Hepatocyte (in vitro differentiated cells): ENCODE measurements at regions not wholly inside any gene's neighbourhood (a gene's known extent, or its start where the extent isn't known, plus 50 kb on each side); places are given as distances from the start of the nearest gene placed in this dataset.

Experiments
- CTCF ChIP-seq: fragments of 200-600 bp; sonication (generic); IDR thresholded peaks from 2 replicates; pipeline ENCODE4 v1.5.1; 2016; ENCODE audit warnings: antibody characterized with exemption, mild to moderate bottlenecking; ENCODE audit not compliant: poor library complexity
- EZH2 ChIP-seq: fragments of 200-600 bp; sonication (generic); IDR thresholded peaks from 2 replicates; pipeline ENCODE4 v1.6.1; 2016; ENCODE audit warnings: antibody characterized with exemption, mild to moderate bottlenecking, borderline replicate concordance
- EZH2phosphoT487 ChIP-seq: fragments of 200-600 bp; sonication (generic); IDR thresholded peaks from one replicate; pipeline ENCODE4 v1.6.1; 2018; ENCODE audit warnings: antibody characterized with exemption, mild to moderate bottlenecking, low read depth, moderate library complexity; ENCODE audit not compliant: unreplicated experiment, severe bottlenecking

GRCh38 chr18:40566510-40566844 is 1388.6 kb upstream of the PIK3C3 start:
- TF ChIP-seq EZH2 (no peak), CTCF (no peak), EZH2phosphoT487 (no peak)
